Parathyroid adenoma (tissue), 2 donors: ENCODE measurements at regions not wholly inside any gene's neighbourhood (a gene's known extent, or its start where the extent isn't known, plus 50 kb on each side); places are given as distances from the start of the nearest gene placed in this dataset.

ENCODE experiments used
- H2AFZ ChIP-seq: fragments of 300-600 bp; sonication (generic); one replicate; pipeline ENCODE4 v1.7.0; 2017; ENCODE audit warnings: antibody characterized with exemption, mild to moderate bottlenecking
- H3K27ac ChIP-seq: fragments of 300-600 bp; sonication (generic); one replicate; pipeline ENCODE4 v1.7.0; 2017
- H3K27me3 ChIP-seq: fragments of 300-600 bp; sonication (generic); one replicate; pipeline ENCODE4 v1.7.0; 2017; ENCODE audit warnings: low read length; ENCODE audit not compliant: control insufficient read depth, insufficient read depth
- H3K36me3 ChIP-seq: fragments of 300-600 bp; sonication (generic); one replicate; pipeline ENCODE4 v1.7.0; 2017; ENCODE audit warnings: low read length; ENCODE audit not compliant: control insufficient read depth, insufficient read depth
- H3K4me1 ChIP-seq: fragments of 300-600 bp; sonication (generic); one replicate; pipeline ENCODE4 v1.7.0; 2017; ENCODE audit warnings: control low read depth
- H3K4me2 ChIP-seq: fragments of 300-600 bp; sonication (generic); one replicate; pipeline ENCODE4 v1.7.0; 2017; ENCODE audit warnings: low read length
- H3K4me3 ChIP-seq: fragments of 300-600 bp; sonication (generic); one replicate; pipeline ENCODE4 v1.7.0; 2017; ENCODE audit warnings: low read depth, low read length
- H3K79me2 ChIP-seq: fragments of 300-600 bp; sonication (generic); one replicate; pipeline ENCODE4 v1.7.0; 2017; ENCODE audit warnings: control low read depth
- H3K9ac ChIP-seq: fragments of 300-600 bp; sonication (generic); one replicate; pipeline ENCODE4 v1.7.0; 2017; ENCODE audit warnings: mild to moderate bottlenecking
- H3K9me3 ChIP-seq: fragments of 300-600 bp; sonication (generic); one replicate; pipeline ENCODE4 v1.7.0; 2017; ENCODE audit warnings: low read length; ENCODE audit not compliant: control insufficient read depth
- CTCF ChIP-seq: fragments of 300-600 bp; sonication (generic); IDR thresholded peaks from one replicate; pipeline ENCODE4 v1.7.0; 2017; ENCODE audit warnings: antibody characterized with exemption, mild to moderate bottlenecking
- donor health status: primary hyperparathyroidism.

- H3K4me3 ChIP-seq, result no peak overlapping the region
- H3K4me2 ChIP-seq, result no peak overlapping the region
- no peak for TF ChIP-seq CTCF
- H3K9me3 ChIP-seq, result no peaks in the 10 kb centered on the region
- no peaks in the 10 kb centered on the region for H3K36me3 ChIP-seq
- no peaks in the 10 kb centered on the region for H3K79me2 ChIP-seq
- H3K9ac ChIP-seq, result no peak overlapping the region
- no peak overlapping the region for H3K27ac ChIP-seq
- H2AFZ ChIP-seq, result no peak overlapping the region
- H3K4me1 ChIP-seq, result no peaks in the 10 kb centered on the region
- H3K27me3 ChIP-seq, result no peaks in the 10 kb centered on the region
Measured at GRCh38 chr13:47220453-47221140, 323.7 kb upstream of the HTR2A start.

GRCh38 chr13:47218611-47219010, 321.8 kb upstream of the HTR2A start:
- no peak for TF ChIP-seq CTCF
- Histone ChIP-seq H3K9me3 (no peaks in the 10 kb centered on the region), H3K36me3 (no peaks in the 10 kb centered on the region), H2AFZ (no peak overlapping the region), H3K27me3 (no peaks in the 10 kb centered on the region), H3K79me2 (no peaks in the 10 kb centered on the region), H3K4me1 (no peaks in the 10 kb centered on the region), H3K4me3 (no peak overlapping the region), H3K9ac (no peak overlapping the region), H3K4me2 (no peak overlapping the region), H3K27ac (no peak overlapping the region)

- no peak overlapping the region for H3K4me3 ChIP-seq
- no peak overlapping the region for H3K9ac ChIP-seq
- no peak overlapping the region for H3K4me2 ChIP-seq
- H3K27me3 ChIP-seq, result no peaks in the 10 kb centered on the region
- H3K27ac ChIP-seq, result no peak overlapping the region
- no peaks in the 10 kb centered on the region for H3K36me3 ChIP-seq
- H3K9me3 ChIP-seq, result no peaks in the 10 kb centered on the region
- TF ChIP-seq CTCF, result no peak
- no peaks in the 10 kb centered on the region for H3K4me1 ChIP-seq
- no peak overlapping the region for H2AFZ ChIP-seq
- H3K79me2 ChIP-seq, result no peaks in the 10 kb centered on the region
Measured at GRCh38 chr13:47216176-47216822, 319.4 kb upstream of the HTR2A start.

GRCh38 chr13:47215736-47216135, 318.9 kb upstream of the HTR2A start:
- no peaks in the 10 kb centered on the region for H3K79me2 ChIP-seq
- no peaks in the 10 kb centered on the region for H3K4me1 ChIP-seq
- no peak overlapping the region for H3K4me3 ChIP-seq
- no peak overlapping the region for H2AFZ ChIP-seq
- no peaks in the 10 kb centered on the region for H3K36me3 ChIP-seq
- no peak overlapping the region for H3K27ac ChIP-seq
- H3K9me3 ChIP-seq, result no peaks in the 10 kb centered on the region
- no peak overlapping the region for H3K4me2 ChIP-seq
- no peaks in the 10 kb centered on the region for H3K27me3 ChIP-seq
- no peak for TF ChIP-seq CTCF
- no peak overlapping the region for H3K9ac ChIP-seq

- TF ChIP-seq CTCF, result no peak
- Histone ChIP-seq H3K36me3 (no peaks in the 10 kb centered on the region), H3K9me3 (no peaks in the 10 kb centered on the region), H3K4me1 (no peaks in the 10 kb centered on the region), H3K4me2 (no peak overlapping the region), H3K27ac (no peak overlapping the region), H3K4me3 (no peak overlapping the region), H3K27me3 (no peaks in the 10 kb centered on the region), H3K79me2 (no peaks in the 10 kb centered on the region), H3K9ac (no peak overlapping the region), H2AFZ (no peak overlapping the region)
Measured at GRCh38 chr13:47213047-47213446, 316.2 kb upstream of the HTR2A start.
